BE2C (cell line): ENCODE measurements at regions not wholly inside any gene's neighbourhood (a gene's known extent, or its start where the extent isn't known, plus 50 kb on each side); places are given as distances from the start of the nearest gene placed in this dataset.
A peak's percentile ranks its signal among the peaks of the same experiment; 100 is the strongest.

Source experiments
- DNase-seq: peaks from one replicate; pipeline ENCODE4 v3.0.0-alpha.2; 2020
- H3K27me3 ChIP-seq: fragments of 250-450 bp; sonication (Bioruptor Pico); 2 replicates; pipeline ENCODE4 v1.5.1; 2020; ENCODE audit warnings: mild to moderate bottlenecking
- H3K36me3 ChIP-seq: fragments of 250-450 bp; sonication (Bioruptor Pico); 2 replicates; pipeline ENCODE4 v1.5.1; 2020; ENCODE audit warnings: mild to moderate bottlenecking
- H3K4me1 ChIP-seq: fragments of 250-450 bp; sonication (Bioruptor Pico); 2 replicates; pipeline ENCODE4 v1.5.1; 2020
- H3K4me3 ChIP-seq: 2 replicates; pipeline ENCODE4 v1.5.1; 2011; ENCODE audit warnings: low read depth, low read length
- H3K9me3 ChIP-seq: fragments of 250-450 bp; sonication (Bioruptor Pico); 2 replicates; pipeline ENCODE4 v1.5.1; 2020
- CTCF ChIP-seq: IDR thresholded peaks from 2 replicates; pipeline ENCODE4 v1.5.1; 2012; ENCODE audit warnings: mild to moderate bottlenecking, low read depth, low read length

GRCh38 chr18:79595876-79596374 lies 83.7 kb upstream of the CTDP1 start:
- Histone ChIP-seq H3K27me3 (peaks cover 3% of the 10 kb centered on the region; the same call in 1 of the 2 replicates), H3K4me1 (no peaks in the 10 kb centered on the region), H3K36me3 (no peaks in the 10 kb centered on the region), H3K4me3 (no peak overlapping the region), H3K9me3 (no peaks in the 10 kb centered on the region)
- TF ChIP-seq CTCF = no peak
- no peak for DNase-seq

- no peak for DNase-seq
- Histone ChIP-seq H3K4me1 (no peaks in the 10 kb centered on the region), H3K9me3 (no peaks in the 10 kb centered on the region), H3K36me3 (no peaks in the 10 kb centered on the region), H3K4me3 (no peak overlapping the region), H3K27me3 (peaks cover 3% of the 10 kb centered on the region; the same call in 1 of the 2 replicates)
- TF ChIP-seq CTCF = no peak
Observed at GRCh38 chr18:79596446-79597175, 83.0 kb upstream of the CTDP1 start.

GRCh38 chr18:79597176-79597830 lies 82.3 kb upstream of the CTDP1 start:
- no peaks in the 10 kb centered on the region for H3K4me1 ChIP-seq
- TF ChIP-seq CTCF = no peak

GRCh38 chr18:79597831-79598632 lies 81.6 kb upstream of the CTDP1 start:
- DNase-seq = peak; percentile 0
- no peaks in the 10 kb centered on the region for H3K9me3 ChIP-seq
- no peak for TF ChIP-seq CTCF
- peaks cover 3% of the 10 kb centered on the region; the same call in 1 of the 2 replicates for H3K27me3 ChIP-seq
- no peaks in the 10 kb centered on the region for H3K36me3 ChIP-seq
- H3K4me3 ChIP-seq = no peak overlapping the region
- no peaks in the 10 kb centered on the region for H3K4me1 ChIP-seq

More at GRCh38 chr18:79597176-79597830, 82.3 kb upstream of the CTDP1 start:
- Histone ChIP-seq H3K36me3 (no peaks in the 10 kb centered on the region), H3K27me3 (peaks cover 3% of the 10 kb centered on the region; the same call in 1 of the 2 replicates), H3K4me3 (no peak overlapping the region), H3K9me3 (no peaks in the 10 kb centered on the region)
- DNase-seq = no peak

- Histone ChIP-seq H3K4me1 (no peaks in the 10 kb centered on the region), H3K9me3 (no peaks in the 10 kb centered on the region), H3K36me3 (no peaks in the 10 kb centered on the region)
Observed at GRCh38 chr18:79598633-79599175, 80.9 kb upstream of the CTDP1 start.

More at GRCh38 chr18:79598633-79599175, 80.9 kb upstream of the CTDP1 start:
- H3K4me3 ChIP-seq = no peak overlapping the region
- peak; percentile 0 for DNase-seq
- H3K27me3 ChIP-seq = peaks cover 3% of the 10 kb centered on the region; the same call in 1 of the 2 replicates
- no peak for TF ChIP-seq CTCF
